ENCODE measurements at regions not wholly inside any gene's neighbourhood (a gene's known extent, or its start where the extent isn't known, plus 50 kb on each side); places are given as distances from the start of the nearest gene placed in this dataset.

GRCh38 chr4:158997660-158998349 lies 105.1 kb upstream of the RAPGEF2 start:
- H3K36me3 ChIP-seq (ENCODE audit: control insufficient read depth in 2 of 3, insufficient read depth in 3 of 3, low read length in 3 of 3) = no peaks in the 10 kb centered on the region
- DNase-seq (no peak), FAIRE-seq (no peak)
- no peaks in the 10 kb centered on the region for H3K4me1 ChIP-seq (ENCODE audit: control insufficient read depth in 2 of 3, insufficient read depth in 2 of 3, low read depth in 1 of 3, low read length in 3 of 3)
- no peaks in the 10 kb centered on the region for H3K27me3 ChIP-seq (ENCODE audit: control insufficient read depth, insufficient read depth, low read length)
- H3K9ac ChIP-seq (ENCODE audit: low read length in 3 of 3) = no peak overlapping the region
- no peak for TF ChIP-seq CTCF (IDR thresholded peaks at IDR 0.05; ENCODE audit: borderline replicate concordance, extremely low read depth, insufficient read depth)
- no peak overlapping the region for H3K4me3 ChIP-seq (ENCODE audit: low read length in 3 of 3)
- no peaks in the 10 kb centered on the region for H3K9me3 ChIP-seq (ENCODE audit: control insufficient read depth in 2 of 3, insufficient read depth in 1 of 3, low read length in 3 of 3)
- no peak overlapping the region for H3K27ac ChIP-seq (ENCODE audit: low read depth in 2 of 2, low read length in 2 of 2)
- intact Hi-C loops (cut with DNase I) = no loop called here

GRCh38 chr4:158998624-158999023 lies 104.3 kb upstream of the RAPGEF2 start:
- Histone ChIP-seq H3K4me1 (ENCODE audit: control insufficient read depth in 2 of 3, insufficient read depth in 2 of 3, low read depth in 1 of 3, low read length in 3 of 3) (no peaks in the 10 kb centered on the region), H3K27ac (ENCODE audit: low read depth in 2 of 2, low read length in 2 of 2) (no peak overlapping the region), H3K9me3 (ENCODE audit: control insufficient read depth in 2 of 3, insufficient read depth in 1 of 3, low read length in 3 of 3) (no peaks in the 10 kb centered on the region), H3K4me3 (ENCODE audit: low read length in 3 of 3) (no peak overlapping the region), H3K27me3 (ENCODE audit: control insufficient read depth, insufficient read depth, low read length) (no peaks in the 10 kb centered on the region), H3K36me3 (ENCODE audit: control insufficient read depth in 2 of 3, insufficient read depth in 3 of 3, low read length in 3 of 3) (no peaks in the 10 kb centered on the region), H3K9ac (ENCODE audit: low read length in 3 of 3) (no peak overlapping the region)
- no peak for FAIRE-seq
- TF ChIP-seq CTCF (IDR thresholded peaks at IDR 0.05; ENCODE audit: borderline replicate concordance, extremely low read depth, insufficient read depth) = no peak
- DNase-seq = no peak
- intact Hi-C loops (cut with DNase I) = no loop called here

- intact Hi-C loops (cut with DNase I) = no loop called here
- FAIRE-seq = no peak
- Histone ChIP-seq H3K4me1 (ENCODE audit: control insufficient read depth in 2 of 3, insufficient read depth in 2 of 3, low read depth in 1 of 3, low read length in 3 of 3) (no peaks in the 10 kb centered on the region), H3K36me3 (ENCODE audit: control insufficient read depth in 2 of 3, insufficient read depth in 3 of 3, low read length in 3 of 3) (no peaks in the 10 kb centered on the region), H3K9me3 (ENCODE audit: control insufficient read depth in 2 of 3, insufficient read depth in 1 of 3, low read length in 3 of 3) (no peaks in the 10 kb centered on the region), H3K4me3 (ENCODE audit: low read length in 3 of 3) (no peak overlapping the region), H3K27ac (ENCODE audit: low read depth in 2 of 2, low read length in 2 of 2) (no peak overlapping the region), H3K9ac (ENCODE audit: low read length in 3 of 3) (no peak overlapping the region), H3K27me3 (ENCODE audit: control insufficient read depth, insufficient read depth, low read length) (no peaks in the 10 kb centered on the region)
- no peak for TF ChIP-seq CTCF (IDR thresholded peaks at IDR 0.05; ENCODE audit: borderline replicate concordance, extremely low read depth, insufficient read depth)
- DNase-seq = no peak
Observed at GRCh38 chr4:158999166-158999682, 103.7 kb upstream of the RAPGEF2 start.

All from kidney (tissue), 13 donors.